OCI-LY7 (cell line): ENCODE measurements at regions not wholly inside any gene's neighbourhood (a gene's known extent, or its start where the extent isn't known, plus 50 kb on each side); places are given as distances from the start of the nearest gene placed in this dataset.

Source experiments
- EZH2phosphoT487 ChIP-seq: fragments of 200-600 bp; sonication (generic); IDR thresholded peaks from 2 replicates; pipeline ENCODE4 v1.6.1; 2018; ENCODE audit warnings: low read depth, borderline replicate concordance, mild to moderate bottlenecking, mixed run types, antibody characterized with exemption, low read length, moderate library complexity, mixed read lengths
- TF ChIP-seq, protein P1 (sequence below): fragments of 200-600 bp; sonication (generic); conservative IDR thresholded peaks from 2 replicates; pipeline ENCODE4 v1.5.1; 2014; ENCODE audit warnings: mild to moderate bottlenecking, antibody characterized with exemption, low read length, moderate library complexity, mixed read lengths

DNA sequence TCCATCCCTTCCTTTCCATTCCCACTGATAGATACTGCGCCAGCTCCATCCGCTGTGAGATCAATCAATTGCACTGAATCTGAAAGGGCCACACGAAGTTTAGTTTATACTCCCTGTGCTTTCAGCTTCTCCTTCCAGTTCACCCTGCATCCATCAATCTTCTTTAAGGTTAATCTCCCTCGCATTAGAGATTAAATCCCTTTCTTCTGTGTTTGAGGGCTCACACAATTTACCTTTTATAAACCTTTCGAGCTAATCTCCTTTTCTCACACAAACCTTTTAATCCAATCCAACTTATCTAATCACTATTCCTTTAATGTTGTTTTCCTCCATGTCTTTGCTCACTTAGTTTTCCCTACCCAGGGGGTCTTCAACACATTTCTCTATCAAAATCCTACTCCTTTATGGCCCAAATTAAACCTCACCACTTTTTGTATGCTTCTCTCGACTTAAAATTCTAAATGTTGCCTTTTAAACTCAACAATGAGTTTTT, 64.6 kb upstream of the HAPLN1 start:
- TF ChIP-seq, protein P1, sequence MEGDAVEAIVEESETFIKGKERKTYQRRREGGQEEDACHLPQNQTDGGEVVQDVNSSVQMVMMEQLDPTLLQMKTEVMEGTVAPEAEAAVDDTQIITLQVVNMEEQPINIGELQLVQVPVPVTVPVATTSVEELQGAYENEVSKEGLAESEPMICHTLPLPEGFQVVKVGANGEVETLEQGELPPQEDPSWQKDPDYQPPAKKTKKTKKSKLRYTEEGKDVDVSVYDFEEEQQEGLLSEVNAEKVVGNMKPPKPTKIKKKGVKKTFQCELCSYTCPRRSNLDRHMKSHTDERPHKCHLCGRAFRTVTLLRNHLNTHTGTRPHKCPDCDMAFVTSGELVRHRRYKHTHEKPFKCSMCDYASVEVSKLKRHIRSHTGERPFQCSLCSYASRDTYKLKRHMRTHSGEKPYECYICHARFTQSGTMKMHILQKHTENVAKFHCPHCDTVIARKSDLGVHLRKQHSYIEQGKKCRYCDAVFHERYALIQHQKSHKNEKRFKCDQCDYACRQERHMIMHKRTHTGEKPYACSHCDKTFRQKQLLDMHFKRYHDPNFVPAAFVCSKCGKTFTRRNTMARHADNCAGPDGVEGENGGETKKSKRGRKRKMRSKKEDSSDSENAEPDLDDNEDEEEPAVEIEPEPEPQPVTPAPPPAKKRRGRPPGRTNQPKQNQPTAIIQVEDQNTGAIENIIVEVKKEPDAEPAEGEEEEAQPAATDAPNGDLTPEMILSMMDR = no peak
- TF ChIP-seq EZH2phosphoT487 = no peak
